Lung (tissue), 11 donors: ENCODE measurements at regions not wholly inside any gene's neighbourhood (a gene's known extent, or its start where the extent isn't known, plus 50 kb on each side); places are given as distances from the start of the nearest gene placed in this dataset.
"Not testable (repeated sequence)": the region's sequence is repeated elsewhere in the genome, so short reads cannot be mapped to it uniquely, and the experiment has no call there.

Experiments used
- ATAC-seq: fragments of 200-7000 bp; cut with Tn5 transposase; one replicate; pipeline ENCODE4 v1.9.1; 2020; ENCODE audit warnings: moderate number of reproducible peaks; ENCODE audit not compliant: insufficient read depth, low FRiP score
- DNase-seq, 3 donors: peaks; one replicate each; pipeline ENCODE4 v3.0.0-alpha.2; 2013 to 2017
- H3K27ac ChIP-seq, 2 donors: one replicate each; pipeline ENCODE4 v1.5.1; 2013; ENCODE audit warnings: mild to moderate bottlenecking in 2 of 2, moderate library complexity in 2 of 2, control low read depth in 1 of 2, inconsistent platforms in 1 of 2, low read depth in 1 of 2, low read length in 1 of 2
- H3K27me3 ChIP-seq, 3 donors: one replicate each; pipeline ENCODE4 v1.5.1; 2013; ENCODE audit warnings: low read length in 2 of 3; ENCODE audit not compliant: control insufficient read depth in 3 of 3, insufficient read depth in 3 of 3
- H3K36me3 ChIP-seq, 4 donors: one replicate each; pipeline ENCODE4 v1.5.1; 2013; ENCODE audit warnings: low read length in 4 of 4, mild to moderate bottlenecking in 1 of 4, moderate library complexity in 1 of 4; ENCODE audit not compliant: control insufficient read depth in 4 of 4, insufficient read depth in 4 of 4
- H3K4me1 ChIP-seq, 5 donors: one replicate each; pipeline ENCODE4 v1.5.1; 2013; ENCODE audit warnings: low read length in 5 of 5, mild to moderate bottlenecking in 2 of 5, moderate library complexity in 1 of 5; ENCODE audit not compliant: control insufficient read depth in 5 of 5, insufficient read depth in 5 of 5
- H3K4me3 ChIP-seq: one replicate; pipeline ENCODE4 v1.5.1; 2013; ENCODE audit warnings: mild to moderate bottlenecking, control low read depth, moderate library complexity
- H3K9ac ChIP-seq, 2 donors: one replicate each; pipeline ENCODE4 v1.5.1; 2013; ENCODE audit warnings: low read length in 2 of 2, control low read depth in 1 of 2; ENCODE audit not compliant: insufficient read depth in 1 of 2
- H3K9me3 ChIP-seq, 4 donors: one replicate each; pipeline ENCODE4 v1.5.1; 2013; ENCODE audit warnings: low read length in 3 of 4, mild to moderate bottlenecking in 1 of 4, moderate library complexity in 1 of 4; ENCODE audit not compliant: control insufficient read depth in 4 of 4, insufficient read depth in 3 of 4
- CTCF ChIP-seq: IDR thresholded peaks from 2 replicates; pipeline ENCODE4 v1.5.1; 2012; ENCODE audit warnings: mild to moderate bottlenecking; ENCODE audit errors: control extremely low read depth, extremely low read depth
- WGBS, 2 donors: extraction: QIAGEN DNeasy Blood & Tissue Kit; methylation state at CpG; one replicate each; pipeline ENCODE4 v1.1.7; 2013; 5-methylcytosine and 5-hydroxymethylcytosine counted together
- donor health status: control.
- donor health status: control.
- donor health status: Bipolar disorder and iron deficiency.
- donor health status: healthy.
- donor health status: DM: yes; HTN: yes; CAD: no.

- Histone ChIP-seq H3K4me1 (no peaks in the 10 kb centered on the region), H3K9me3 (peaks cover 0 to 25% (median 3%) of the 10 kb centered on the region in 4 donors), H3K27me3 (no peaks in the 10 kb centered on the region), H3K9ac (no peak overlapping the region), H3K4me3 (no peak overlapping the region), H3K36me3 (no peaks in the 10 kb centered on the region), H3K27ac (no peak overlapping the region)
- WGBS, 2 donors = 86 to 89% methylated on average over 39 of the region's 39 CpGs
- TF ChIP-seq CTCF = no peak
- DNase-seq = no peak
- ATAC-seq = no peak
Observed at GRCh38 chr20:30511322-30512030, 746.0 kb upstream of the DEFB115 start.

- Histone ChIP-seq H3K27ac (no peak overlapping the region), H3K27me3 (no peaks in the 10 kb centered on the region), H3K4me1 (no peaks in the 10 kb centered on the region), H3K36me3 (no peaks in the 10 kb centered on the region), H3K9ac (no peak overlapping the region), H3K4me3 (no peak overlapping the region), H3K9me3 (peaks cover 0 to 23% (median 3%) of the 10 kb centered on the region in 4 donors)
- DNase-seq (no peak), ATAC-seq (no peak)
- 90 to 91% methylated on average over 33 to 38 of the region's 38 CpGs for WGBS, 2 donors
- no peak for TF ChIP-seq CTCF
Observed at GRCh38 chr20:30513050-30513628, 744.3 kb upstream of the DEFB115 start.

- not testable (repeated sequence) for ATAC-seq, H3K4me1 ChIP-seq, H3K27ac ChIP-seq, H3K27me3 ChIP-seq, H3K4me3 ChIP-seq, H3K9ac ChIP-seq, H3K36me3 ChIP-seq, DNase-seq
- peaks cover 0 to 24% (median 5%) of the 10 kb centered on the region in 4 donors for H3K9me3 ChIP-seq
- 90 to 95% methylated on average over 13 of the region's 13 CpGs for WGBS, 2 donors
Observed at GRCh38 chr20:30515915-30516314, 741.5 kb upstream of the DEFB115 start.

- H3K4me3 ChIP-seq, H3K27ac ChIP-seq, ATAC-seq, H3K36me3 ChIP-seq, DNase-seq, H3K9ac ChIP-seq, H3K27me3 ChIP-seq, H3K4me1 ChIP-seq: not testable (repeated sequence)
- H3K9me3 ChIP-seq = peaks cover 0 to 11% (median 5%) of the 10 kb centered on the region in 4 donors
- WGBS, 2 donors = 87 to 90% methylated on average over 10 of the region's 10 CpGs
Observed at GRCh38 chr20:30518906-30519305, 738.6 kb upstream of the DEFB115 start.

GRCh38 chr20:30521686-30522415, 735.6 kb upstream of the DEFB115 start:
- not testable (repeated sequence) for H3K9me3 ChIP-seq, H3K4me1 ChIP-seq, DNase-seq, ATAC-seq, H3K4me3 ChIP-seq, H3K9ac ChIP-seq, H3K27ac ChIP-seq, H3K36me3 ChIP-seq, H3K27me3 ChIP-seq
- WGBS, 2 donors = 88 to 94% methylated on average over 15 of the region's 15 CpGs

- not testable (repeated sequence) for H3K9ac ChIP-seq, H3K9me3 ChIP-seq, H3K27me3 ChIP-seq, DNase-seq, H3K27ac ChIP-seq, H3K36me3 ChIP-seq, ATAC-seq, H3K4me1 ChIP-seq, H3K4me3 ChIP-seq
- 87 to 92% methylated on average over 4 of the region's 4 CpGs for WGBS, 2 donors
Observed at GRCh38 chr20:30524155-30524554, 733.3 kb upstream of the DEFB115 start.
